Stimulated activated CD8-positive, alpha-beta memory T cell treated with anti-CD3 and anti-CD28 coated beads, Interleukin-4, amount 100 ng/mL, for 24 hours (primary cell): ENCODE measurements at regions not wholly inside any gene's neighbourhood (a gene's known extent, or its start where the extent isn't known, plus 50 kb on each side); places are given as distances from the start of the nearest gene placed in this dataset.

Experiments
- DNase-seq: peaks from one replicate; pipeline ENCODE4 v3.0.0-alpha.2; 2020; ENCODE audit warnings: low read depth

- no peak for DNase-seq
Observed at GRCh38 chr6:14635934-14636591, 518.5 kb downstream of the CD83 start.

GRCh38 chr6:14638435-14638905, 520.9 kb downstream of the CD83 start:
- no peak for DNase-seq

GRCh38 chr6:14638906-14639761, 521.6 kb downstream of the CD83 start:
- no peak for DNase-seq

- no peak for DNase-seq
Observed at GRCh38 chr6:14639983-14640599, 522.5 kb downstream of the CD83 start.

- DNase-seq = no peak
Observed at GRCh38 chr6:14640631-14641030, 523.1 kb downstream of the CD83 start.

- DNase-seq = no peak
Observed at GRCh38 chr6:14641423-14642135, 524.0 kb downstream of the CD83 start.

- no peak for DNase-seq
Observed at GRCh38 chr6:14642136-14642505, 524.5 kb downstream of the CD83 start.

GRCh38 chr6:14642842-14643241, 525.3 kb downstream of the CD83 start:
- no peak for DNase-seq

- DNase-seq = no peak
Observed at GRCh38 chr6:14644381-14644780, 526.8 kb downstream of the CD83 start.

- DNase-seq = no peak
Observed at GRCh38 chr6:14645221-14645620, 527.6 kb downstream of the CD83 start.

GRCh38 chr6:14645841-14646240, 528.3 kb downstream of the CD83 start:
- DNase-seq = no peak

- no peak for DNase-seq
Observed at GRCh38 chr6:14646371-14646770, 528.8 kb downstream of the CD83 start.

- DNase-seq = no peak
Observed at GRCh38 chr6:14647357-14647756, 529.8 kb downstream of the CD83 start.

GRCh38 chr6:14652536-14652935, 535.0 kb downstream of the CD83 start:
- no peak for DNase-seq

GRCh38 chr6:14655201-14656061, 537.9 kb downstream of the CD83 start:
- DNase-seq = no peak

GRCh38 chr6:14656078-14656521, 538.5 kb downstream of the CD83 start:
- DNase-seq = no peak

GRCh38 chr6:14656649-14657048, 539.1 kb downstream of the CD83 start:
- no peak for DNase-seq

- DNase-seq = no peak
Observed at GRCh38 chr6:14658030-14658429, 540.5 kb downstream of the CD83 start.

GRCh38 chr6:14658886-14659561, 541.5 kb downstream of the CD83 start:
- no peak for DNase-seq

GRCh38 chr6:14659841-14660240, 542.3 kb downstream of the CD83 start:
- DNase-seq = no peak
